ENCODE measurements at regions not wholly inside any gene's neighbourhood (a gene's known extent, or its start where the extent isn't known, plus 50 kb on each side); places are given as distances from the start of the nearest gene placed in this dataset.
A peak's percentile ranks its signal among the peaks of the same experiment; 100 is the strongest.

DNA sequence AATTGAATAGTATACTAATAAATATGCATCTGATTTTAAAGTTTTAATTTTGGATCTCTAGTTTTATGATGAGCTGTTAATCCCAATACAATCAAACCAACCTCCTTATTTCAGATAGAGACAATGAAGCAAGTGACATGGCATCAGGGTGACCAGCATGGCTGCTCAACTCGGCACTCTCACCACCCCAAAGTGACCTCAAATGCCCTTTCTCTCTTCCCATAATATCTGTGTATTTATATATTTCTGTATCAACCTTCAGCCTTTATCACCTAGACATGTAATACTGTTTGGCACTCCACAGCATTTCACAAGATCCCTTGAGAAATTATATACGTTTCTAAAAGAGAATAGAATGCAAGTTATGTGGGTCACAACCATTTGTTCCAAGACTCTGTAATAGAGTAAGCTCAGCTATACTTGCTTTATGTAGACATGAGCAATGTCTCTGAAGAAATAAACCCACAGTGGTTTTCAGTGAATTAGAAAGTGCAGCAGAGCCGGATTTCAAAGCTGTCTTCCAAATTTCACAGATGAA is 1623.2 kb upstream of the PABPC4L start:
- Histone ChIP-seq H2AFZ (ENCODE audit: low read length) (no peak overlapping the region), H3K4me3 (replicated peaks in 1 of 4; ENCODE audit: control extremely low read depth in 1 of 4, insufficient read depth in 1 of 4, low read depth in 3 of 4, low read length in 4 of 4) (no peak overlapping the region), H3K36me3 (ENCODE audit: control insufficient read depth, insufficient read depth, low read length) (no peaks in the 10 kb centered on the region), H3K79me2 (ENCODE audit: control insufficient read depth, insufficient read depth, low read length) (no peaks in the 10 kb centered on the region), H3K4me2 (ENCODE audit: extremely low read depth, insufficient read depth, low read length) (no peak overlapping the region), H4K20me1 (ENCODE audit: control insufficient read depth, extremely low read depth, insufficient read depth, low read length) (no peaks in the 10 kb centered on the region), H3K27ac (ENCODE audit: insufficient read depth, low read length) (no peak overlapping the region), H3K27me3 (ENCODE audit: control insufficient read depth, insufficient read depth, low read length) (no peaks in the 10 kb centered on the region), H3K9me3 (ENCODE audit: control insufficient read depth, insufficient read depth, low read depth, low read length) (no peaks in the 10 kb centered on the region), H3K4me1 (ENCODE audit: control insufficient read depth, extremely low read depth, insufficient read depth, low read length) (no peaks in the 10 kb centered on the region), H3K9ac (ENCODE audit: insufficient read depth, low read length) (no peak overlapping the region)
- no peak for TF ChIP-seq EZH2 (IDR thresholded peaks at IDR 0.05; ENCODE audit: low read length, missing control alignments)
- TF ChIP-seq, protein P1, sequence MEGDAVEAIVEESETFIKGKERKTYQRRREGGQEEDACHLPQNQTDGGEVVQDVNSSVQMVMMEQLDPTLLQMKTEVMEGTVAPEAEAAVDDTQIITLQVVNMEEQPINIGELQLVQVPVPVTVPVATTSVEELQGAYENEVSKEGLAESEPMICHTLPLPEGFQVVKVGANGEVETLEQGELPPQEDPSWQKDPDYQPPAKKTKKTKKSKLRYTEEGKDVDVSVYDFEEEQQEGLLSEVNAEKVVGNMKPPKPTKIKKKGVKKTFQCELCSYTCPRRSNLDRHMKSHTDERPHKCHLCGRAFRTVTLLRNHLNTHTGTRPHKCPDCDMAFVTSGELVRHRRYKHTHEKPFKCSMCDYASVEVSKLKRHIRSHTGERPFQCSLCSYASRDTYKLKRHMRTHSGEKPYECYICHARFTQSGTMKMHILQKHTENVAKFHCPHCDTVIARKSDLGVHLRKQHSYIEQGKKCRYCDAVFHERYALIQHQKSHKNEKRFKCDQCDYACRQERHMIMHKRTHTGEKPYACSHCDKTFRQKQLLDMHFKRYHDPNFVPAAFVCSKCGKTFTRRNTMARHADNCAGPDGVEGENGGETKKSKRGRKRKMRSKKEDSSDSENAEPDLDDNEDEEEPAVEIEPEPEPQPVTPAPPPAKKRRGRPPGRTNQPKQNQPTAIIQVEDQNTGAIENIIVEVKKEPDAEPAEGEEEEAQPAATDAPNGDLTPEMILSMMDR (conservative IDR thresholded peaks at IDR 0.05 in 1 of 2, IDR thresholded peaks at IDR 0.05 in 1 of 2; ENCODE audit: low read depth in 1 of 2, low read length in 2 of 2) = no peak
- no peak for DNase-seq (ENCODE audit: low read depth in 2 of 2)

DNA sequence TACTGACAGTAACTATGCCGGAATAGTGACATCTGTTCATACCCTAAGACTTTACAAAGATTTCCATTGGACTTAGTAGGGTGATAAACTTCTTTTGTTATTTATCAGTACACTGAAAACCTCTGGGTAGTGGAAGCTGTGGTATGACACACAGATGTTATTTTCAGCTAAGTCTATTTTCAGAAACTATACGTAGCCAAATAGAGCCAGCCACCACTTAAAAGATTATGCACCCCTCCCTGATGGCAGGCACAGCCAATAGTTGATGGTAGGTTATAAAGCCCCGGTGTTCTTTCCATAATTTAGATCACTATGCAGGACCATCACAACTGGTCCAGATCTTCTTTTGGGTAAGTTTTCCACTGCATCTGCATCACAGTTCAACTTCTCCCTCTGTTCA is 1603.2 kb upstream of the PABPC4L start:
- H4K20me1 ChIP-seq (ENCODE audit: control insufficient read depth, extremely low read depth, insufficient read depth, low read length) = no peaks in the 10 kb centered on the region

DNA sequence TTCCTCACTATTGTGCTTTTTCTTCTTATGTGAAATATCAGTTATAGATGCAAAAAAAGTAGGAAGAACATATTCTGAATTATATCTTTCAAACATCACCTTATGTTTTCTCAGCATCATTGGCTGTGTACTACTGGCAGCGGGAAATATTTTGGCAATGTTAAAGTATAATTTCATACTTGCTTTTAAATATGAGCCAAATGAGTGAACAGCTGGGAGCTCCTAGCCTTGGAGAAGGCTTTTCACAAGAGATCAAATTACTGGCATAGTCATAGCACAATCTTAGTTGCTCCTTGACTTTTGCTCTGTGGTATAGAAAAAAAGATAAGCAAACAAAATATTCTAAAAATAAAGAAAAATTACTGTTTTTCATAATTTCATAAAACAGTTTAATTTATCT is 1575.8 kb upstream of the PABPC4L start:
- H3K9me3 ChIP-seq (ENCODE audit: control insufficient read depth, insufficient read depth, low read depth, low read length) = no peaks in the 10 kb centered on the region
- peak in 1 of 2 donors; percentile 12 for DNase-seq (ENCODE audit: low read depth in 2 of 2)
- H3K9ac ChIP-seq (ENCODE audit: insufficient read depth, low read length) = no peak overlapping the region
- no peaks in the 10 kb centered on the region for H3K79me2 ChIP-seq (ENCODE audit: control insufficient read depth, insufficient read depth, low read length)
- TF ChIP-seq, protein P1 (conservative IDR thresholded peaks at IDR 0.05 in 1 of 2, IDR thresholded peaks at IDR 0.05 in 1 of 2; ENCODE audit: low read depth in 1 of 2, low read length in 2 of 2) = no peak
- TF ChIP-seq EZH2 (IDR thresholded peaks at IDR 0.05; ENCODE audit: low read length, missing control alignments) = no peak
- no peaks in the 10 kb centered on the region for H3K27me3 ChIP-seq (ENCODE audit: control insufficient read depth, insufficient read depth, low read length)
- no peaks in the 10 kb centered on the region for H3K36me3 ChIP-seq (ENCODE audit: control insufficient read depth, insufficient read depth, low read length)
- no peak overlapping the region for H3K4me2 ChIP-seq (ENCODE audit: extremely low read depth, insufficient read depth, low read length)
- H3K4me1 ChIP-seq (ENCODE audit: control insufficient read depth, extremely low read depth, insufficient read depth, low read length) = no peaks in the 10 kb centered on the region
- no peak overlapping the region for H3K27ac ChIP-seq (ENCODE audit: insufficient read depth, low read length)
- H4K20me1 ChIP-seq (ENCODE audit: control insufficient read depth, extremely low read depth, insufficient read depth, low read length) = no peaks in the 10 kb centered on the region
- no peak overlapping the region for H3K4me3 ChIP-seq (replicated peaks in 1 of 4; ENCODE audit: control extremely low read depth in 1 of 4, insufficient read depth in 1 of 4, low read depth in 3 of 4, low read length in 4 of 4)
- no peak overlapping the region for H2AFZ ChIP-seq (ENCODE audit: low read length)

More for the DNA sequence above, 1603.2 kb upstream of the PABPC4L start:
- Histone ChIP-seq H3K9ac (ENCODE audit: insufficient read depth, low read length) (no peak overlapping the region), H3K9me3 (ENCODE audit: control insufficient read depth, insufficient read depth, low read depth, low read length) (no peaks in the 10 kb centered on the region), H3K4me2 (ENCODE audit: extremely low read depth, insufficient read depth, low read length) (no peak overlapping the region), H3K4me3 (replicated peaks in 1 of 4; ENCODE audit: control extremely low read depth in 1 of 4, insufficient read depth in 1 of 4, low read depth in 3 of 4, low read length in 4 of 4) (no peak overlapping the region), H2AFZ (ENCODE audit: low read length) (no peak overlapping the region), H3K27me3 (ENCODE audit: control insufficient read depth, insufficient read depth, low read length) (no peaks in the 10 kb centered on the region), H3K4me1 (ENCODE audit: control insufficient read depth, extremely low read depth, insufficient read depth, low read length) (no peaks in the 10 kb centered on the region), H3K36me3 (ENCODE audit: control insufficient read depth, insufficient read depth, low read length) (no peaks in the 10 kb centered on the region), H3K27ac (ENCODE audit: insufficient read depth, low read length) (no peak overlapping the region), H3K79me2 (ENCODE audit: control insufficient read depth, insufficient read depth, low read length) (no peaks in the 10 kb centered on the region)
- no peak for TF ChIP-seq EZH2 (IDR thresholded peaks at IDR 0.05; ENCODE audit: low read length, missing control alignments)
- TF ChIP-seq, protein P1 (conservative IDR thresholded peaks at IDR 0.05 in 1 of 2, IDR thresholded peaks at IDR 0.05 in 1 of 2; ENCODE audit: low read depth in 1 of 2, low read length in 2 of 2) = no peak
- no peak for DNase-seq (ENCODE audit: low read depth in 2 of 2)

All from fibroblast of lung (primary cell).